Keratinocyte (primary cell): ENCODE measurements at regions not wholly inside any gene's neighbourhood (a gene's known extent, or its start where the extent isn't known, plus 50 kb on each side); places are given as distances from the start of the nearest gene placed in this dataset.

ENCODE experiments used
- DNase-seq: peaks from one replicate; pipeline ENCODE4 v3.0.0-alpha.2; 2011; ENCODE audit warnings: low read depth, missing footprints, low spot score
- FAIRE-seq: peaks from 2 replicates; lab custom pipeline; 2011; peaks lifted over from hg19 to GRCh38; lab: Jason Lieb, UNC
- H2AFZ ChIP-seq: 2 replicates; pipeline ENCODE4 v1.6.0; 2012; ENCODE audit warnings: low read length, control low read depth, inconsistent platforms; ENCODE audit not compliant: control insufficient read depth
- H3K27ac ChIP-seq: 2 replicates; pipeline ENCODE4 v1.5.1; 2011; ENCODE audit warnings: low read length; ENCODE audit not compliant: control insufficient read depth, insufficient read depth
- H3K27me3 ChIP-seq: 3 replicates; pipeline ENCODE4 v1.6.0; 2011; ENCODE audit warnings: low read length; ENCODE audit not compliant: control insufficient read depth, insufficient read depth; ENCODE audit errors: extremely low read depth
- H3K36me3 ChIP-seq, 2 experiments: 2 replicates in 1 of 2; 3 replicates in 1 of 2; pipeline ENCODE4 v1.5.1; 2011; ENCODE audit warnings: low read length in 2 of 2, mild to moderate bottlenecking in 1 of 2; ENCODE audit not compliant: control insufficient read depth in 2 of 2, insufficient read depth in 2 of 2; ENCODE audit errors: extremely low read depth in 1 of 2
- H3K4me1 ChIP-seq: 3 replicates; pipeline ENCODE4 v1.5.1; 2011; ENCODE audit warnings: low read length; ENCODE audit not compliant: control insufficient read depth, insufficient read depth; ENCODE audit errors: extremely low read depth
- H3K4me2 ChIP-seq: 3 replicates; pipeline ENCODE4 v1.6.0; 2011; ENCODE audit warnings: low read depth, low read length; ENCODE audit not compliant: control insufficient read depth, insufficient read depth; ENCODE audit errors: extremely low read depth
- H3K4me3 ChIP-seq, 3 experiments: fragments of 200-600 bp in 1 of 3; sonication (generic) in 1 of 3; 2 replicates in 2 of 3; 3 replicates in 1 of 3; pipeline ENCODE4 v1.5.1; 2011 to 2016; ENCODE audit warnings: low read length in 3 of 3, mild to moderate bottlenecking in 3 of 3, control low read depth in 2 of 3, inconsistent platforms in 1 of 3, low read depth in 1 of 3, mixed read lengths in 1 of 3, mixed run types in 1 of 3, moderate library complexity in 1 of 3; ENCODE audit not compliant: control insufficient read depth in 2 of 3, insufficient read depth in 2 of 3; ENCODE audit errors: extremely low read depth in 1 of 3
- H3K79me2 ChIP-seq: 2 replicates; pipeline ENCODE4 v1.6.0; 2012; ENCODE audit warnings: low read length; ENCODE audit not compliant: control insufficient read depth, insufficient read depth
- H3K9ac ChIP-seq: 3 replicates; pipeline ENCODE4 v1.6.0; 2011; ENCODE audit warnings: low read length; ENCODE audit not compliant: control insufficient read depth, insufficient read depth; ENCODE audit errors: extremely low read depth
- H3K9me1 ChIP-seq: 3 replicates; pipeline ENCODE4 v1.6.0; 2011; ENCODE audit warnings: low read length; ENCODE audit not compliant: control insufficient read depth, insufficient read depth; ENCODE audit errors: extremely low read depth
- H3K9me3 ChIP-seq: 2 replicates; pipeline ENCODE4 v1.5.1; 2012; ENCODE audit warnings: low read depth, low read length; ENCODE audit not compliant: control insufficient read depth
- H4K20me1 ChIP-seq: 3 replicates; pipeline ENCODE4 v1.6.0; 2011; ENCODE audit warnings: low read length; ENCODE audit not compliant: control insufficient read depth, insufficient read depth; ENCODE audit errors: extremely low read depth
- CTCF ChIP-seq, 3 experiments: IDR thresholded peaks in 1 of 3; conservative IDR thresholded peaks in 1 of 3; optimal IDR thresholded peaks in 1 of 3; 2 replicates in 2 of 3; 3 replicates in 1 of 3; pipeline versions ENCODE3 to v1.5.1; 2011; ENCODE audit warnings: low read length in 3 of 3, mild to moderate bottlenecking in 3 of 3, moderate library complexity in 2 of 3, control low read depth in 1 of 3, inconsistent platforms in 1 of 3; ENCODE audit not compliant: insufficient read depth in 2 of 3; ENCODE audit errors: extremely low read depth in 1 of 3
- EZH2 ChIP-seq: IDR thresholded peaks from one replicate; pipeline ENCODE4 v1.6.1; 2012; ENCODE audit warnings: inconsistent platforms, mild to moderate bottlenecking, low read length, moderate library complexity
- dilution Hi-C: fragments of 300-500 bp; cut with MboI; formaldehyde crosslinking; loops from one replicate; pipeline ENCODE4 v1.7.0; 2020; ENCODE audit warnings: low sequenced_read_pairs; ENCODE audit not compliant: extremely low pct_ligation_motif_present

GRCh38 chr2:8123464-8123863 lies 558.4 kb upstream of the ID2 start:
- Histone ChIP-seq H3K4me1 (no peaks in the 10 kb centered on the region), H3K4me3 (no peak overlapping the region), H3K27me3 (no peaks in the 10 kb centered on the region), H2AFZ (no peak overlapping the region), H3K27ac (no peak overlapping the region), H3K79me2 (no peaks in the 10 kb centered on the region), H3K9me1 (no peaks in the 10 kb centered on the region), H3K4me2 (no peak overlapping the region), H3K9me3 (no peaks in the 10 kb centered on the region), H4K20me1 (no peaks in the 10 kb centered on the region), H3K36me3 (no peaks in the 10 kb centered on the region), H3K9ac (no peak overlapping the region)
- TF ChIP-seq CTCF (optimal IDR thresholded peaks at IDR 0.05 in 1 of 3, IDR thresholded peaks at IDR 0.05 in 1 of 3, conservative IDR thresholded peaks at IDR 0.05 in 1 of 3; ENCODE audit: extremely low read depth in 1 of 3, insufficient read depth in 2 of 3, low read length in 3 of 3) (no peak), EZH2 (no peak)
- FAIRE-seq (no peak), DNase-seq (no peak)
- dilution Hi-C loops: no loop called here

GRCh38 chr2:8125741-8126711 lies 555.8 kb upstream of the ID2 start:
- Histone ChIP-seq H3K36me3 (no peaks in the 10 kb centered on the region), H3K9me1 (no peaks in the 10 kb centered on the region), H3K27ac (no peak overlapping the region), H3K9me3 (no peaks in the 10 kb centered on the region), H3K4me2 (no peak overlapping the region), H3K4me3 (no peak overlapping the region), H3K4me1 (no peaks in the 10 kb centered on the region), H4K20me1 (no peaks in the 10 kb centered on the region), H3K27me3 (no peaks in the 10 kb centered on the region), H3K79me2 (no peaks in the 10 kb centered on the region), H2AFZ (no peak overlapping the region), H3K9ac (no peak overlapping the region)
- FAIRE-seq: no peak
- TF ChIP-seq CTCF (optimal IDR thresholded peaks at IDR 0.05 in 1 of 3, IDR thresholded peaks at IDR 0.05 in 1 of 3, conservative IDR thresholded peaks at IDR 0.05 in 1 of 3; ENCODE audit: extremely low read depth in 1 of 3, insufficient read depth in 2 of 3, low read length in 3 of 3) (no peak), EZH2 (no peak)
- DNase-seq: no peak
- dilution Hi-C loops: no loop called here
